HL-60 (cell line): ENCODE measurements at regions not wholly inside any gene's neighbourhood (a gene's known extent, or its start where the extent isn't known, plus 50 kb on each side); places are given as distances from the start of the nearest gene placed in this dataset.

Source experiments
- DNase-seq, 2 experiments: peaks; one replicate each; pipeline ENCODE4 v3.0.0-alpha.2; 2010 to 2020; ENCODE audit warnings: low read depth in 1 of 2, low spot score in 1 of 2
- H3K27ac ChIP-seq: fragments of 250-450 bp; sonication (Bioruptor Pico); replicated peaks from 2 replicates; pipeline ENCODE4 v1.5.1; 2020; ENCODE audit warnings: mild to moderate bottlenecking, moderate library complexity
- H3K27me3 ChIP-seq: fragments of 250-450 bp; sonication (Bioruptor Pico); 2 replicates; pipeline ENCODE4 v1.5.1; 2021; ENCODE audit warnings: mild to moderate bottlenecking, moderate library complexity; ENCODE audit not compliant: insufficient read depth, poor library complexity, severe bottlenecking
- H3K4me3 ChIP-seq: replicated peaks from 2 replicates; pipeline ENCODE4 v1.5.1; 2011; ENCODE audit warnings: mild to moderate bottlenecking, control low read depth, low read length; ENCODE audit not compliant: insufficient read depth
- GABPA ChIP-seq: IDR thresholded peaks from 2 replicates; pipeline ENCODE4 v1.6.1; 2012; ENCODE audit warnings: low read depth
- POLR2AphosphoS5 ChIP-seq: IDR thresholded peaks from 2 replicates; pipeline ENCODE4 v1.6.1; 2012; ENCODE audit warnings: low read depth
- SPI1 ChIP-seq: IDR thresholded peaks from 2 replicates; pipeline ENCODE4 v1.6.1; 2012; ENCODE audit warnings: low read depth, mild to moderate bottlenecking, borderline replicate concordance
- TF ChIP-seq, protein P1 (sequence below): IDR thresholded peaks from 2 replicates; pipeline ENCODE4 v1.6.1; 2012; ENCODE audit warnings: low read depth; ENCODE audit not compliant: insufficient replicate concordance
- TF ChIP-seq, protein P2 (sequence below): IDR thresholded peaks from one replicate; pipeline ENCODE4 v1.5.1; 2011; ENCODE audit warnings: low read length, control low read depth, inconsistent platforms; ENCODE audit not compliant: insufficient read depth

DNA sequence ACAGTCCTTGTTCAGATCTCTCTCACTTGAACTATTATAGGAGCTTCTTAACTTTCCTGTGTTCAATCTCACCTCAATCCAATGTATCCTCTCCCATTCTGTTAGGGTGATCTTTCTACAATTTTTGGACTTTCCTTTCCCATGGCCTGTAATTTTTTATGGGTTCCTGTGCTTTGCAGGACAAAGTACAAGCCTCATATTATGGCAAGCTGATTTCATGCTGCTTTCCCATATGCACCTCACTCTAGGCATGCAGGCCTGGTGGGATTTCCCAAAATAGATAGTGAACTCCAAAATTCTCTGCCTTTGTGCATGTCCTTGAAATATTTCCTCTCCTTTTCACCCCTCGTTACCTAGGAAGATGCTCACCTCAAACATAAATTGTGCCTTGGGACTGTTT lies 499.4 kb downstream of the NAV3 start:
- no peaks in the 10 kb centered on the region for H3K27me3 ChIP-seq
- TF ChIP-seq, protein P1, sequence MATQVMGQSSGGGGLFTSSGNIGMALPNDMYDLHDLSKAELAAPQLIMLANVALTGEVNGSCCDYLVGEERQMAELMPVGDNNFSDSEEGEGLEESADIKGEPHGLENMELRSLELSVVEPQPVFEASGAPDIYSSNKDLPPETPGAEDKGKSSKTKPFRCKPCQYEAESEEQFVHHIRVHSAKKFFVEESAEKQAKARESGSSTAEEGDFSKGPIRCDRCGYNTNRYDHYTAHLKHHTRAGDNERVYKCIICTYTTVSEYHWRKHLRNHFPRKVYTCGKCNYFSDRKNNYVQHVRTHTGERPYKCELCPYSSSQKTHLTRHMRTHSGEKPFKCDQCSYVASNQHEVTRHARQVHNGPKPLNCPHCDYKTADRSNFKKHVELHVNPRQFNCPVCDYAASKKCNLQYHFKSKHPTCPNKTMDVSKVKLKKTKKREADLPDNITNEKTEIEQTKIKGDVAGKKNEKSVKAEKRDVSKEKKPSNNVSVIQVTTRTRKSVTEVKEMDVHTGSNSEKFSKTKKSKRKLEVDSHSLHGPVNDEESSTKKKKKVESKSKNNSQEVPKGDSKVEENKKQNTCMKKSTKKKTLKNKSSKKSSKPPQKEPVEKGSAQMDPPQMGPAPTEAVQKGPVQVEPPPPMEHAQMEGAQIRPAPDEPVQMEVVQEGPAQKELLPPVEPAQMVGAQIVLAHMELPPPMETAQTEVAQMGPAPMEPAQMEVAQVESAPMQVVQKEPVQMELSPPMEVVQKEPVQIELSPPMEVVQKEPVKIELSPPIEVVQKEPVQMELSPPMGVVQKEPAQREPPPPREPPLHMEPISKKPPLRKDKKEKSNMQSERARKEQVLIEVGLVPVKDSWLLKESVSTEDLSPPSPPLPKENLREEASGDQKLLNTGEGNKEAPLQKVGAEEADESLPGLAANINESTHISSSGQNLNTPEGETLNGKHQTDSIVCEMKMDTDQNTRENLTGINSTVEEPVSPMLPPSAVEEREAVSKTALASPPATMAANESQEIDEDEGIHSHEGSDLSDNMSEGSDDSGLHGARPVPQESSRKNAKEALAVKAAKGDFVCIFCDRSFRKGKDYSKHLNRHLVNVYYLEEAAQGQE, result no peak
- TF ChIP-seq GABPA, result no peak
- TF ChIP-seq POLR2AphosphoS5, result no peak
- no peak for TF ChIP-seq SPI1
- TF ChIP-seq, protein P2, sequence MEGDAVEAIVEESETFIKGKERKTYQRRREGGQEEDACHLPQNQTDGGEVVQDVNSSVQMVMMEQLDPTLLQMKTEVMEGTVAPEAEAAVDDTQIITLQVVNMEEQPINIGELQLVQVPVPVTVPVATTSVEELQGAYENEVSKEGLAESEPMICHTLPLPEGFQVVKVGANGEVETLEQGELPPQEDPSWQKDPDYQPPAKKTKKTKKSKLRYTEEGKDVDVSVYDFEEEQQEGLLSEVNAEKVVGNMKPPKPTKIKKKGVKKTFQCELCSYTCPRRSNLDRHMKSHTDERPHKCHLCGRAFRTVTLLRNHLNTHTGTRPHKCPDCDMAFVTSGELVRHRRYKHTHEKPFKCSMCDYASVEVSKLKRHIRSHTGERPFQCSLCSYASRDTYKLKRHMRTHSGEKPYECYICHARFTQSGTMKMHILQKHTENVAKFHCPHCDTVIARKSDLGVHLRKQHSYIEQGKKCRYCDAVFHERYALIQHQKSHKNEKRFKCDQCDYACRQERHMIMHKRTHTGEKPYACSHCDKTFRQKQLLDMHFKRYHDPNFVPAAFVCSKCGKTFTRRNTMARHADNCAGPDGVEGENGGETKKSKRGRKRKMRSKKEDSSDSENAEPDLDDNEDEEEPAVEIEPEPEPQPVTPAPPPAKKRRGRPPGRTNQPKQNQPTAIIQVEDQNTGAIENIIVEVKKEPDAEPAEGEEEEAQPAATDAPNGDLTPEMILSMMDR, result no peak
- DNase-seq, result no peak
- no peak overlapping the region for H3K4me3 ChIP-seq
- H3K27ac ChIP-seq, result no peak overlapping the region

DNA sequence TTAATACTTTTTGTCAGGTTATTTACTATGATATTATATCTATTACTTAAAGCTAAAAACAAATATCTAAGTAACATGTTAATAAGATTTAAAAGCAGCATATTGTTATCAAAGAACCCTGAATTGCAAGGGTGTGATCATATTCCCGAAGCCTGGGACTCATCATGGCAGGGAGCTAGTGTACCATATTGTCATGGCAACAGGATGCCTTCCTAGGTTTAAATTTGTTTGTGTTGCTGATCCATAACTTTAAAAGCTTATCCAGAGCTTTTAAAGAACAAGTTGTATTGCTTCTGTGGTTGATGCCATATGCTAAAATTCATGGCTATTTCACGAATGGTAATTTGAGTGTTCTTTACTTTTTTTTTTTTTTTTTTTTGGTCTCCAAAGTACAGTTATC lies 500.5 kb downstream of the NAV3 start:
- Histone ChIP-seq H3K27ac (no peak overlapping the region), H3K4me3 (no peak overlapping the region), H3K27me3 (no peaks in the 10 kb centered on the region)
- DNase-seq, result no peak
- TF ChIP-seq, protein P2, result no peak
- TF ChIP-seq GABPA (no peak), SPI1 (no peak), POLR2AphosphoS5 (no peak)
- TF ChIP-seq, protein P1, result no peak

DNA sequence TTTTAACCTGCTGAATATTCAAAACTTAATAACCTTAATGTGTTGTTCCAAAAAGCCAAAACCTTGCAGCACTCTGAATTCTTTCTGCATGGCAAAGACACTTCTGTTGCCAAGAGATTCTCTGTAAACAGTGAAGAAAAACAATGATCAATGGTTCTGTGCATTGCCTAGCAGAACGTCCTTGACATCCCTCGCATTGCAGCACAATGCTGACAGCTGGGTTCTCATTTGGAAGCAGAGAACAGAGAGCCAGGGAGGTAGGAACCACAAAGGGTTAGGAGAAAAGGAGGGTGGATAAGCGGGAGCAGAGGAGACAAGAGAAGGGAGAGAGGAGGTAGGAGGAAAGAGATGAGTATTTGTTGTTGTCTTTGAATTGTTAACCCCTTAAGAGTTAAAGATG lies 501.1 kb downstream of the NAV3 start:
- TF ChIP-seq, protein P2, result no peak
- DNase-seq, result no peak
- Histone ChIP-seq H3K27me3 (no peaks in the 10 kb centered on the region), H3K4me3 (no peak overlapping the region), H3K27ac (no peak overlapping the region)

DNA sequence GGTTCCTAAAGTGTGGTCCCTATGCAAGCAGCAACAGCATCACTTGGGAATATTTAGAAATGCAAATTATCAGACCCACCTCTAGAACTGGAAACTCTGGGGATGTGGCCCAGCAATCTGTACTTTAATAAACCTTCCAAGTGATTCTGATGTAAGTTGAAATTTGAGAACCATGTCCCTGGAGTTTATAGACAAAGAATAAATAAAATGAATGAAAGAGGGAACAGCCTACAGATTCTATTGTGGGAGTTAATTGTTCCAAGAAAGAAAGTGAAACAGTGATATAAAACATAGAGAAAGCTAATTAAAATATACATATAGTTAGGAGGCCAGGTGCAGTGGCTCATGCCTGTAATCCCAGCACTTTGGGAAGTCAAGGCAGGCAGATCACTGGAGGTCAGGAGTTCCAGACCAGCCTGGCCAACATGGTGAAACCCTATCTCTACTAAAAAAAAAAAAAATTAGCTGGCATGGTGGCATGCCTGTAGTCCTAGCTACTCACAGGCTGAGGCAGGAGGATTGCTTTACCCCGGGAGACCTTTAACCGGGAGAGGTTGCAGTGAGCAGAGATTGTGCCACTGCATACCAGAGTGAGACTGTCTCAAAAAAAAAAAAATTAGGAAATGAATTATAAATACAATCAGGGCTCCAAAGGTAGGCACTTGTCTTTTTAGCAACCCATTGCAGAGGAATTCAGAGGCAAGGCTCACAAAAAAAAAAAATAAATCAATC lies 507.5 kb downstream of the NAV3 start:
- no peak for DNase-seq
- no peak overlapping the region for H3K4me3 ChIP-seq
- no peak overlapping the region for H3K27ac ChIP-seq
- no peak for TF ChIP-seq GABPA
- TF ChIP-seq SPI1, result no peak
- TF ChIP-seq, protein P2, result no peak
- TF ChIP-seq POLR2AphosphoS5, result no peak
- TF ChIP-seq, protein P1, result no peak
- no peaks in the 10 kb centered on the region for H3K27me3 ChIP-seq
